ENCODE measurements at regions not wholly inside any gene's neighbourhood (a gene's known extent, or its start where the extent isn't known, plus 50 kb on each side); places are given as distances from the start of the nearest gene placed in this dataset.

DNA sequence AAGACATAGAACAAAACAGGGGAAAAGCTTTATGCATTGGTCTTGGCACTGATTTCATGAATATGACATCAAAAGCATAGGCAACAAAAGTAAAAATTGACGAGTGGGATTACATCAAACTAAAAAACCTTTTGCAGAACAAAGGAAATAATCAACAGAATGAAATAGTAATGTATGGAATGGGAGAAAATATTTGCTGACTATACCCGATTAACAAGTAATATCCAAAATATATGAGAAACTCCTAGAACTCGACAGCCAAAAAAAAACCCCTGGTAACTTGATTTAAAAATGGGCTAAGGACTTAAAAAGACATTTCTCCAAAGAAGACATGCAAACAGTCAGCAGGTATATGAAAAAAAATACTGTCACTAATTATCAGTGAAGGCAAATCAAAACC lies 231.7 kb upstream of the MAN1A1 start:
- DNase-seq = no peak

DNA sequence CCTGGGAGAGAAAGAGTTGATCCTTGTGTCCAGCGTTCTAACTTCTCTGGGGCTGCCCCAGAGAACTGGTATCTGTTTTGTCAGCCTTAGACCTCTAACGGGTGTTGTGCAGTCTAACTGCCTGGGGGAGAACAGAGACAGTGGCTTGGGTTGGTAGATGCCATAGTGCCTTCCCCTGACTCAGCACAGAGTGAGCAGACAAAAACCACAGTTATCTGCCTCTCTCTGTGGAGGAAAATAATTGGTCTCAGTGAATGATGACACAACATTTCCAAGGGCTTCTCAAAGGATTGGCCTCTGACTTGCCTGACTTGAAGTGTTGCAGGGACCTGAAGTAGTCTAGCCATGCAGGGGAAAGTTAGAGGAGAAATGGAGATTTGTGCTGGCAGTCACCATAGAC lies 226.2 kb upstream of the MAN1A1 start:
- no peak for DNase-seq

DNA sequence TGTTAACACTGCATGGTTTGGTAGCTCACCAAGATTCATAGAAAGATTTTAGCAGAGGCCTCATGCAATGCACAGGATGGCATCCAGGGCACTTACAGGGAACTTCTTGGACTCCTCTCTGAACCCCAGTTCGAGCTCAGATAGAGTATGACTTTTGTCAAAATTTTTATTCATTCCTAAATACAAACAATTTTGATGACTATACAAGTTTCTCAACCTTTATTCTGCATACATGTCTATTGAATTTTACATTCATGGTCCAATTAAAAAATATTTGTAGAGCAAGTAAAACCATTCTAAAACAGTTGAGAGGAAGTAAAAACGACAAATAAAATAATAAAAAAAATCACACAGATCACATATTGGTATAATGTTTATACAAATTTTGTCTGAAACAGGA lies 219.0 kb upstream of the MAN1A1 start:
- no peak for DNase-seq

DNA sequence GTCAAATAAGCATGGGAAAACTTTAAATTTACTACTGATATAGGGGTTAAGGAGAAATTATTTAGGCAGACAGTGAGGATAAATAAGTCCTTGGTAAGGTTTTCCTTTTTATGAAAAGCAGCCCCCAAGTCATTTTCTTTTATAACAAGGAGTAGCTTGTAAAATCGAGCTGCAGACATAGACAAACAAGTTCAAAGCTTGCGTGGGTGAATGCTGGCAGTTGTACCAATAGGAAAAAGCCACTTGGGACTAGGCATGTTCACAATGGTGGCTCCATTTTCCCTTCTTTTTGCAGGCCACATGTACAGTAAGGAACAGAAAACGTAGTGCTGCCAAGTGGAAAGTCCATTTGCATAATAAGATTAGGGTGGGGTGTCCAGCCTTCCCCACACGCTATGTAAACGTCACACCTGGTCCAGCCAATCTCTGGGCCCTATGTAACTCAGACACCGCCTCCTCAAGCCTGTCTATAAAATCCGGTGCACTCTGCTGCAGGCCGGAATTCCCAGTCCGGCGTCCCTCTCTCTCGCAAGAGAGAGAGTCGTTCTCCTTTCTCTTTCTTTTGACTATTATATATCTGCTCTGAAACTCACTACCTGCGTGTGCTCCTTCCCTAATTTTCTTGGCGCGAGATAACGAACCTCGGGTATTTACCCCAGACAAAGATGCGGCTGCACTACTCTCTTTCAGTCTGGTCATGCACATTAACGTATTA lies 217.1 kb upstream of the MAN1A1 start:
- DNase-seq = no peak

DNA sequence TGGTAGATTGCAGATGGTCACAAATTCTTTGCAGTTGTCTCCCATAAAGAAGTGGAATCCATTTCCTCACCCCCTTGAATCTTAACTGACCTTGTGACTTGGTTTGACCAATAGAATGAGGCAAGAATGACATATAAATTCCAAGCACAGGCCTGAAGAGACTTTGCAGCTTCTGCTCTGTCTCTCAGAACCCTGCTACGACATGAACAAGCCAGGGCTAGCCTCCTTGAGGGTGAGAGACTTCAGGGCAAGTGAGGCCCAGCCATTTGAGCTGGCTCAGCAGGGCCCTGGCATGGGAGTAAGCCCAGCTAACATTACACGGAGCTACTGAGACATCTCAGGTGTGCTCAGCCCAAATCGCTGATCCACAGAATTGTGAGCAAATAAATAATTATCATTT lies 216.3 kb upstream of the MAN1A1 start:
- DNase-seq = no peak

DNA sequence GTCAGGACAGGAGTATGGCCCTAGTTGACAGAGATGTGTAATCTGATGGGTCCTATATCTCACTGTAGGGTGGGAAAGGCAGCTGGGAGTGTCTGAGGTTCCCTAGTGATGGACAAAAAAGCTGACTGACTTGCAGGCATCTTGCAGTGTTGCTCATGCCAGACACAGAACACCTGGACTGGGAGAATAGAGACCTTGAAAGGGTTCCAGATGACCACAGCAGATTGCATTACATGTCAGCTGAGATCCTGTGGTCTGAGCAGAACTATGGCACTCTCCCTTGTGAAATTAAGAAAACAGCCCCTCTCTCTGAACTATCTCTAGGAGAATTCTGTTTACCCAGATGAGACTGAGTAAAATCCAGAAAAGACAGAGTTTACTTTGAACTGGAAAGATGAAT lies 212.6 kb upstream of the MAN1A1 start:
- DNase-seq = no peak

DNA sequence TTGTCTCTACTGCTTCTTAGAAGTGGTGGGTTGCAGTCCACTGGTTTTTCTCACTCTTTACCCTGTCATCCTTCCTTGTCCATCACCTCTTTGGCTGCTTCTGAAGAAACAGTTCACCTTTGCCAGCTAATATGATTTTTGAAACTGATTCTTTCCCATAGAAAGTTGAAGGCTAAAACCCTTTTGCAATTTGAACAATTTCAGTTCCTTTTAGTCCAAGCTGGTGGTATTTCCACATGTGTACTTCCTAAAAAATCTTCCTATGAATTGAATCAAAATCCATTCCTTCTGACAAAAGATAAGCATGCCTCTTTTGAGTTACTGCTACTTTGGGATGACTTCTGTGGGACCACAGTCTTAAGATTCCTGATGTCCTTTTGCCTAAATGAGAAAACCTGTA lies 210.0 kb upstream of the MAN1A1 start:
- no peak for DNase-seq

DNA sequence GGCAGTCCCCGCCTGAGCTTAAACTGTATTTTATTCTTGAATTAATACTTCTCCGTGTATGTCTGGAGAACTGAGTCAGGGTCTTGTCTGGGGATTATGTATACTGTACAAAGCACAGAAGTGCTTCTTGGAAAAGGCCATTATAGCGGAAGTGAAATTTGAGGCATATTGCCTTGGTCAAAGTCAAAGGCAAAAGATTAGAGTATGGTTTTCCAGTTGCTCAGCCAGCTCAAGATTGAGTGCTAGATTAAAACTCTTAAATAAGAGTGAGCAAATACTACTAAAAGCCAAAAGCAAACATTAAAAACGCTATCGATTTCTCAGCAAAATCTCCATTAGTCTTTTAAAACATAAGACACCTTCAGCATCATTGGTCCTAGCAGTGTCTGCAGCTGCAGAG lies 207.7 kb upstream of the MAN1A1 start:
- DNase-seq = no peak

DNA sequence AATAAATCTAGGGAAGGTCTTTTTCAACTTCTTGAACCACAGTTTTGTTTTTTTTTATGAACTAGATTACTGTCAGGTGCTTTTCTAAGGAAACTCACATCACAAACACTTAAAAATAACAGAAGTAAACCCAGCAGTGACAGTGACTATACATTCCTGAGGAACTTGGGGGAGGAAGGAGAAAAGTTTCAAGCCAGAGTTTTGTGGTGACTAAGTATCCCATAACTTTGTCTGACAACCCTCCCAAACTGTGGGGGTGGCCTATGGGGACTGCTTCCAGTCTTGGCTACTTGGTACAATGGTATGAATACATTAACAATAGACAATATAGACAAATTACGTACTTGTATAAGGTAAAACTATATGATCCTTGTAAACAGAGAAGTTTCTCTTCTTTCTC lies 202.5 kb upstream of the MAN1A1 start:
- no peak for DNase-seq

DNA sequence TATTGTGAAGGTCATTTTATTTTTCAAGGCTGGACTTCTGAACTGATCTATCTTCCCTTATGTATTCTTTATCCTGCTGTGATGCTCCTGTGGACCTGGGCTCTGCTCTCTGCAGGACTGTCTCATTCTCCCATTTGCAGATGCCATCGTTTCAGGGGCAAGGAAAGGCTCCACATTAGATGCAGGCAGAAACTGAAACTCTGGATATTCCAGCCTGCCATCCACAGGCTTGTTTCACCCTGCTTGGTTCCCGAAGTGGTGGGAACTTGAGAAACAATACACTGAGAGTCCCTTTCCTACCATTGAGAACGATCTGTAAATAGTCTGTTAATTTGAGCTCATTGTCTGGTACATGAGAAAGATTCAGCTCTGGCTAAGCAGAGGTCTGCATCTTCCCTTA lies 197.5 kb upstream of the MAN1A1 start:
- DNase-seq = no peak

DNA sequence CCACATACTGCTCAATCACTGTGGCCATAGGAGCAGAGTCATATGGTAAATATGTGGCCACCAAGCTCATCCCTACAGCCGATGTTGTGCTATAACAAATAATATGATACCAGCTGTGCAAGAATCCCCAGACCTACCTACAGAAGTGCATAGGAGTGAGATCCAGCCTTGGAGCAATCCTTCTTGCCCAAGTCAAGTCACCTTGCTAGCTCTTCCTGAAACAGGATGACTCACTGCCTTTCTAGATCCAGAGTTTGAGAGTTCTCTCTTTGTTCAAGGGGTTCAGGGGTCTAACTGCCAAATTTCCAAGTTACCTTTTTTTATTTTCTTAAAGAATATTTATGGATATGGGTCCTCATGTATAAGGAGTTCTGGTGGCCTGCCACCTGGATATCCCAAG lies 195.7 kb upstream of the MAN1A1 start:
- DNase-seq = no peak

DNA sequence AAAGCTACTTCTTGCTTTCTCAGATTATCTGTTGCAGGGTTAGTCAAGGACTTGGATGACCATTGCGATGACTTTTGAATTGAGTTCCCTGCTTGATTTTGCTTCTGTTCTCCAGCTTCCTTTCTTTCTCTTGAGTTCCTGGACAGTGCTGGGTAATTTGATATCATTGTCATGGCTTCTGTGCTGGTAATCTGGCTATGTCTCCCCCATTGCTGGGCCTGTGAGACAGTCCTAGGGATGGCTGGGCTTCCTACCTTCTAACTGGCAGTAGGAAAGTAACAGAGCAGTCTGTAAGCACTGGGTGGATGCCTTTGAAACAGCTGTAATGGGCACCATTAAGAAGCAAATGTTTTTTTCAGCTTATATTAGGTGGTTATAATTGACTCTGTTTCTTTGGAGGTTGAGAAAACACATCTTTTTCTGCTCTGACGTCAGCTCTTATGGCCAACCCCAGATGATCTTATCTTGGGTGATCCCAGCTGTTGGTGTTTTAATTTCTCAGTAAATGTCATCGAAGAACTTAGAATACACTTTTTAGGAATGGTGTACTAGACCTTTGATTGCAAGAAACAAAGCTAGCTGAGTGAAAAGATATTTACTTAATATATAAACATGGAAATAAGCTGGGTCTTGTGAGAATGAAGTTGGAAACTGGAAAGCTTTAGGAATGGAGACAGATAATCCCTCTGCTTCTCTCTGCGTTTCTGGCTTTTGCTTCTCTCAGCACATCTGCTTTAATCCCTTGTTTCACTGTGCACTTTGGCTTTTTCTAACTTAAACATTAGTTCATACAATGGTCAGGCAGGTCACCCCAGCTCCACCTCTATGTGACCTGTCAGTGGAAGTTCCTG lies 195.0 kb upstream of the MAN1A1 start:
- no peak for DNase-seq

DNA sequence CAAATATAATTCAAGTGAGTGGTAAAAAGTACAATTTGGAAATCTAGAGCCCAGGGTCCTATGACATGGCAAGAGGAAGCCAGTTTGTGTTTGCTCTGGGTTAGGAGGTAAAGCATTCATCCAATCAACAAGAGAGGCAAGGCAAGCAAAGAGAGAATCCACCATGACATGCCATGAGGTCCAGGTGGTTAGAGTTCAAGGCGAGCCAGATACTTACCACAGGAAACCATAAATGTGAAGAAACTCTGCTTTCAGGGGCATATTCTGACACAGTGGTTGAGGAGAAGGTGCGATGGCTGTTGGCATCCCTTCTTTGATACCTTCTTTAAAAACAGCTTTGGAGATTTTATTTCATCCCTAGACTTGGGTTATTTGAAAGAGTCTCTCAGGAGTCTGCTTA lies 193.8 kb upstream of the MAN1A1 start:
- DNase-seq = no peak

DNA sequence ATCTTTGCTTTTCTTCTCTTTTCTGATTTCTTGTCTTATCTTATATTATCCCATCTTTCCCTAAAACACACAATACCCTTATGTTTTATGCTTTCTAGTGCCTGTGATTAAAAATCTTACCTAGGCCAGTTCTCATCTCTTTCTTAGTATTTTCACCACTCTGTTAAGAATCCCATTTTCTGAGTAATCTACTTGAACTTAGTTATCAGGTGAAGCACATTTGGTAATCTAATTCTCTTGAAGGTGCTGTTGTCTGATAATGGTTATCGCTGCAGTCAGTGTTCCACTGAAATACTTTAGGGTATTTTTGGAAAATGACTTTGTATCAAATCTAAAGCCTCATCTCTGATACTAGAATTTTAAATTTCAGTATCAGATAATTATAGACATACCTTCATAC lies 192.5 kb upstream of the MAN1A1 start:
- no peak for DNase-seq

DNA sequence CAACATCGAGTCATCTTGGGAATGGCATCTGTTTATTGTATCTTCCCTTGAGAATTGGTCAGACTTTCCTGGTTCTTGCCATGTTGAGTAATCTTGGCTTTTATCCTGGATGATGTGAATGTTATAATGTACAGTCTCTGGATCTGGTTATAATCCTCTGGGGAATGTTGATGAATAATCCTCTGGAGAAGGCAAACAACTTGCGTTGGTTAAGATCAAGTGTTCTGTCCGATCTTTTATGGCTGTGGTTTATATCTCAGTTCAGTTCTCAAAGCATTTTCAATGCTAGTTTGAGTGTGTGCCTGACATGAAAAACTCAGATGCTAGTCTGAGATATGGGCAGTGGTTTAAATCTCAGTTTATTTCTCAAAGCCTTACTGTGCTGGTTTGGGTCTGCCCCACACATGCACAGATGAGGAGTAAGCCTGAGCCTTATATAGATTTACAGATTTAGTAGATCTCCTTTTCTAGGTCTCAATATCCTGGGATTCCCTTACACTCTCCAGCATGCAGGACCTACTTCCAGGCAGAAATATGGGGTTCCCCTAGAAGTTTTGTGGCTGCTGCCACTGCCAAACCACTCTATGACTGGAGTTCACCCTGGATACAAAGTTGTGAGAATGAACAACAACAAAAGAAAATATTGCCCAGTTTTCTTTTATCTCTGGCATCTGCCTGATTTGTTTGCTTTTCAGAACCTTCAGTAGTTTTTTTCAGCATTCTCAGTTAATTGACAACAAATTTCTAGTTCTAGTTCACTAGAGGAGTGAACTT lies 191.8 kb upstream of the MAN1A1 start:
- no peak for DNase-seq

DNA sequence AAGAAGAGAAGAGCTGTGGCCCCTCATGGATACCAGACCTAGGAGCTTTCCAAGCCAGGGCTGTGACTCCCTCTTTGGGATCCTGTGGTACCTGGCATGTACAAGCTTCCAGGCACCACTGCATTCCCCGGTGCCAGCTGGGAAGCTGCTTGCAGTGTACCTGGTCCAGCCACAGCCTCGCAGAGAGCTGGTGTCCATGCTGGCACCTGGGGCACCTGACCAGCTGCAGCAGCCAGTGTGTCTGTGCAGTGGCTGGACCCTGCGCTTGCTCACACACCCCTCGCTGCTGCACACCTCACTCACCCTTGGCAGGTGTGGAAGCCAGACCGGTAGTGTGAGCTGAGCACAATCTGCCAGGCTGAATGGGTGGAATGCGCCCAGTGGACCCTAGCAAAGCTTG lies 190.9 kb upstream of the MAN1A1 start:
- DNase-seq = no peak

DNA sequence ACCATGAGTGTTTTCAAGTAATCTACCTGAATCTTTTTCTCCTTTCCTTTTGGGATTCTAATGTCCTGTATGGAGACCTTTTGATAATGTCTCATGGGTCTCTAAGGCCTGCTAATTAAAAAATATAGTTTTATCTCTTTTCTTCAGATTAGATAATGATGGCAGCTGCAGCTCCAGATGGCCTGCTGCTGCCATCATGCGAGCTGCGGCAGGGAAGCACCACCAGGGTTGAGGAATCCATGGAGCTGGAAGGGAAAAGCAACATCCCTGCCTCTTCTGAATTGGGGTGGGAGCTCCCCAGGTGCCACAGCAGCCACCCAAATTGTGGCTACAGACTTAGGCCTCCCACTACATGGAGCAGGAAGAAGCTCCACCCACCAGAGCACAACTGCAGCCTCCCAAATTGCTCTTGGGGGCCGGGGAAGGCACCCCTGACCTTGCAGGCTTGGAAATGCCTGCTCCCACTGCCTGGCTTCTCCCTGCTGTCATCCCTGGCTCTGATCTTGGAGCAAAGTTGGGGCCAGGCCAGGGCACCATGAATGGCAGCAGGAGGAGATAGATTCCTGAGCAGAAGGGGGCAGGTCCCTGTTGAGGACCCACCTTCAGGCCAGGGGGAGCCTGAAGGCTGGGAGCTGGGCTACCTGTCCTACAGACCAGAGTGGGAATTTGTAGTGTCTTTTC lies 189.6 kb upstream of the MAN1A1 start:
- DNase-seq = no peak

DNA sequence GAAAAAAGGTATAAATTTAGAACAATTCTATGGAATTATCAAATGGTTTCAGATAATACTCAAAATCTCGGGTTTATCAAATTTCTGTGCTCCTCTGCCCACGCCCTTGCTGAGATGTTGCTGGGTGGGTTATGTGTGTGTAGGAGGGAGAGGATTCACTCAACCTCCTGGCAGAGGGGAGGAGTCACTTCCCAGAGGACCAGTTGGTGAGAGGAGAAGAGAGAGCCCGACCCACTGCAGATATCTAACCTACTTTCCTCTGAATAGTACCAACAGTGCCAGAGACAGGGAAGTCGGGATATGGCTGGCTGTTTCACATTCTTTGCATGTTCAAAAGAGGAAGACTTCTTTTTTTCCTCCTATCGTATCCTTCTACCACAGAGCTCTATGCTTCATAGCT lies 187.1 kb upstream of the MAN1A1 start:
- DNase-seq = no peak

DNA sequence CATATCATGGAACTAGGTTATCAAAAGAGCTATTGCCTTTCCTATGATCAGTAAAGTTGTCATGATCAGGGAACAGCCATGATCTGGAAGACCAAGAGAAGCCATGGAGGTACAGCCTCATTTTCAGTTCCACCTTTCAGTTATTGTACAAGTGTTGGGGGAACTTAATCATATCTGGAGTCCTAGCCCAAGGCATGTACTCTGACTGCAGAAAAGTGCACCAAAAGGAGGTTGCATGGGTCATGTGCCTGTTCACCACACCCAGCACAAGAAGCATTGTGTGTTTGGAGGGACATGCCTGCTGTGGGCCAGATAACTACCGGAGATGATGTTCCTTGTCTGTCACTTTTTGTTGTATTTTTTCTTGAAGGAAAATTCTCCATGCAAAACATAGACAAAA lies 185.8 kb upstream of the MAN1A1 start:
- no peak for DNase-seq

DNA sequence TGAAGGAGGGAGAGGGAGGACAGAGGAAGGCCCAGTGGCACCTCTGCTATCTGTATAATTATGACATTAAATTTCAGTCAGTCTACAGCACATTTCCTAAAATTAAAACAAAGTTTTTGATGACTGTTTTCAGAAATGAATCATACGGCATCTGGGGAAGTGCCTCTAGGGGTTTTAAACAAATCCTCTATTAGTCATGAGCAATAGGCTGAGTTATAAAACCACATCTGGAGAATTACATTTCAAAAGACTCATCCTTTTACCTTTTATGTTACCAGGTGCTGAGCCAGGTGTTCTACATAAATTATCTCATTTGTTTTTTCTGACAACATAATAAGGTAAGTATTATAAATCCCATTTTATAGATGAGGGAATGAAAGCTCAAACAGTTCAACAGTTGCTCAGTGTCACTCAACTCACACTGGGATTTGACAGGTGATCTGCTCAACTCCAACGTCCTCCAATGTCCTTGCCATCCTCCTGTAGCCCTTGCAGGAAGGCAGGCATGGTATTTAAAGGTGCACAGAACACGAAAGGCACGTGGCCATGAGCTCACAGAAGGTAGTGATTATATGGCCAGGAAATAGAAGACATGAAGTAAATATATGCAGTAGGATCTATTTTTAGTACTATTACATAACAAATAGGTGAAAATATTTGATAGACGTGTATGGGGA lies 184.2 kb upstream of the MAN1A1 start:
- DNase-seq = no peak

DNA sequence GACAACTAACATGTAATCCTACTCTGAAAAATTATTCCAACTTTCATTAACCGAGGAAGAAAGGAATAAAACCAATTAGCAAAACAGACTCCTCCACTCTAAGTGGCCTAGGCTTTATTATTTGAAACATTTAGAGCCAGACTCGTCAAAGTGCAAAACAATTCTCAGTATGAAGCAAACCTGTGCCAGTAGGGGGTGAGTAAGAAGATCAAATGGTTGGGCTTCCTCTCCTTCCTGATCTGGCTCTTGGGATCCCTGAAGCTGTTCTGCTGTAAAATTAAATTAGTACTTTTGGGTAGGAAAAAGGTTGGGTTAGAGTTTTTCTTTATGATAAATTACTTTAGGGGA lies 177.6 kb upstream of the MAN1A1 start:
- DNase-seq = no peak

DNA sequence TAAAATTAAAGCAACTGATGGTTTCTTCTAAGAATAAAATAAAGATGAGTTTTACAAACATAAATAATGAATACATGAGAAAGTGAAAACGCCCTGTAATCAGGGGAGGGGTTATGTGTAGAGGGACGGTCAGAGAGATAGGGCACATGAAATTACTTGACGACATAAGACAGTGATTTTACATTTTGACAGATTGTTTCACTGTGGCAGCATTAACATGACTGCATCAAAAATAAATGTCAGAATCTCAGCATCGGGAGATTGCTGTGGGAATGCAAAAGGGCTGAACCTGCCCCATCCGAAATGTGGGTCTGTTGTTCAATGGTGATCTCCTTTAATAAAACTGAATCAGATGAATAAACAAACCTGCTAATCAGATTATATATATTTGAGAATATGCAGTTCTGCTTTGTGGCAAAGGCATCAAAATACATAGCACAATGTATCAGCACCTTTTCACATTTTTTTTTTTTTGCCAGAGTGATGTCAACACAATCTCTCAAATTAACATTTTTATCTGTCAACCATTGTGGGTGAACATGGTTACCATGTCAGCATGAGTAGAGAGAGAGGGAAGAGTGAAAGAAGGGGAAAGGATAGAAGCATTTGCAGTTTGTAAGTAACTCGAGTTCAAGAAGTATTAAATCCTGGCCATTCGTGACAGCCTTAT lies 177.1 kb upstream of the MAN1A1 start:
- no peak for DNase-seq
